H1 (cell line): ENCODE measurements at regions not wholly inside any gene's neighbourhood (a gene's known extent, or its start where the extent isn't known, plus 50 kb on each side); places are given as distances from the start of the nearest gene placed in this dataset.

Experiments
- CBX5 ChIP-seq: fragments of 300-800, 300-1000 bp; sonication (generic); IDR thresholded peaks from 2 replicates; pipeline ENCODE4 v1.7.1; 2016; ENCODE audit warnings: antibody characterized with exemption, low read length, low read depth
- SAP30 ChIP-seq: fragments of 300-600 bp; sonication (generic); IDR thresholded peaks from 2 replicates; pipeline ENCODE4 v1.7.1; 2012; ENCODE audit warnings: low read length, moderate library complexity, mild to moderate bottlenecking, inconsistent platforms; ENCODE audit not compliant: insufficient read depth, insufficient replicate concordance
- SP1 ChIP-seq: IDR thresholded peaks from 2 replicates; pipeline ENCODE4 v1.6.1; 2011; ENCODE audit warnings: low read depth, low read length
- TCF12 ChIP-seq: IDR thresholded peaks from 2 replicates; pipeline ENCODE4 v1.6.1; 2011; ENCODE audit warnings: low read depth, mild to moderate bottlenecking, low read length
- TEAD4 ChIP-seq: IDR thresholded peaks from 2 replicates; pipeline ENCODE4 v1.6.1; 2012; ENCODE audit warnings: low read depth, low read length, inconsistent platforms, mixed read lengths

- TF ChIP-seq TEAD4 (no peak), TCF12 (no peak), CBX5 (no peak), SP1 (no peak), SAP30 (no peak)
These were observed 104.8 kb downstream of the EBNA1BP2 start (continued) for GRCh38 chr1:43067233-43067745.
